K562 (cell line): ENCODE measurements at regions not wholly inside any gene's neighbourhood (a gene's known extent, or its start where the extent isn't known, plus 50 kb on each side); places are given as distances from the start of the nearest gene placed in this dataset.

Experiments used
- ATAC-seq: fragments of 200-7000 bp; cut with Tn5 transposase; 3 replicates; pipeline ENCODE4 v1.9.1; 2020; ENCODE audit warnings: moderate library complexity
- BruUV-seq: library from RNA; stranded (reverse); fragments of 400-500 nt; replicated peaks from 2 replicates; lab custom pipeline; 2021; lab: Mats Ljungman, UMichigan
- CTCF ChIA-PET: fragments of 300-600 bp; formaldehyde crosslinking; extraction: SDS; loops from one replicate; lab custom pipeline; 2021; ENCODE audit warnings: low intra/inter-chr PET ratio; lab: Yijun Ruan, JAX
- POLR2A ChIA-PET: fragments of 300-600, 350-650 bp; sonication (Branson Sonifier 250); formaldehyde crosslinking; extraction: SDS; loops from one replicate; lab custom pipeline; 2021; ENCODE audit warnings: antibody characterized with exemption, inconsistent platforms; lab: Yijun Ruan, JAX
- DNase-seq, 4 experiments: peaks; one replicate each; pipeline versions ENCODE4 v3.0.0 to v3.0.0-alpha.2; 2011 to 2018; ENCODE audit warnings: low spot score in 3 of 4, mixed read lengths in 3 of 4; ENCODE audit errors: extremely low read depth in 1 of 4
- FAIRE-seq: peaks from 2 replicates; lab custom pipeline; 2011; peaks lifted over from hg19 to GRCh38; lab: Jason Lieb, UNC
- H2AFZ ChIP-seq: 2 replicates; pipeline ENCODE4 v1.6.0; 2011; ENCODE audit warnings: low read depth, low read length, control low read depth, inconsistent platforms
- H3K27ac ChIP-seq: fragments of 200-600 bp; 3 replicates; pipeline ENCODE4 v1.8.0; 2011; ENCODE audit warnings: low read depth, mild to moderate bottlenecking, control low read depth, inconsistent platforms, low read length, moderate library complexity, mixed read lengths; ENCODE audit errors: extremely low read depth
- H3K27me3 ChIP-seq, 2 experiments: fragments of 300-600 bp in 1 of 2; 2 replicates in 1 of 2; 3 replicates in 1 of 2; pipeline versions ENCODE4 v1.6.0 to v1.8.0; 2011; ENCODE audit warnings: inconsistent platforms in 2 of 2, low read length in 2 of 2, mild to moderate bottlenecking in 1 of 2, mixed read lengths in 1 of 2, moderate library complexity in 1 of 2; ENCODE audit not compliant: control insufficient read depth in 2 of 2, insufficient read depth in 2 of 2
- H3K36me3 ChIP-seq: fragments of 300-600 bp; 3 replicates; pipeline ENCODE4 v1.8.0; 2011; ENCODE audit warnings: mild to moderate bottlenecking, low read length, inconsistent platforms; ENCODE audit not compliant: control insufficient read depth, insufficient read depth
- H3K4me1 ChIP-seq, 2 experiments: fragments of 200-600 bp in 1 of 2; replicated peaks in 1 of 2; 2 replicates in 1 of 2; 3 replicates in 1 of 2; pipeline versions ENCODE4 v1.5.1 to v1.8.0; 2011; ENCODE audit warnings: inconsistent platforms in 2 of 2, low read length in 2 of 2, mild to moderate bottlenecking in 1 of 2, mixed read lengths in 1 of 2, moderate library complexity in 1 of 2; ENCODE audit not compliant: control insufficient read depth in 2 of 2, insufficient read depth in 2 of 2
- H3K4me2 ChIP-seq: 2 replicates; pipeline ENCODE4 v1.6.1; 2011; ENCODE audit warnings: low read length, control low read depth, inconsistent platforms, mixed read lengths; ENCODE audit not compliant: insufficient read depth
- H3K4me3 ChIP-seq: fragments of 200-600 bp; sonication (generic), shearing (Covaris generic); 2 replicates; pipeline ENCODE4 v1.5.1; 2016; ENCODE audit warnings: control low read depth, inconsistent platforms
- H3K79me2 ChIP-seq: fragments of 200-600 bp; 3 replicates; pipeline ENCODE4 v1.8.0; 2011; ENCODE audit warnings: low read length, inconsistent platforms; ENCODE audit not compliant: control insufficient read depth, insufficient read depth
- H3K9ac ChIP-seq, 2 experiments: 2 replicates each; pipeline versions ENCODE4 v1.6.0 to v1.6.1; 2011; ENCODE audit warnings: low read depth in 2 of 2, low read length in 2 of 2, control low read depth in 1 of 2, inconsistent platforms in 1 of 2, mild to moderate bottlenecking in 1 of 2, mixed read lengths in 1 of 2; ENCODE audit not compliant: insufficient read depth in 1 of 2
- H3K9me1 ChIP-seq: one replicate; pipeline ENCODE4 v1.6.0; 2011; ENCODE audit warnings: inconsistent platforms, mild to moderate bottlenecking, low read length, moderate library complexity; ENCODE audit not compliant: control insufficient read depth, insufficient read depth
- H3K9me3 ChIP-seq: replicated peaks from 2 replicates; pipeline ENCODE4 v1.5.1; 2011; ENCODE audit warnings: low read depth, low read length, inconsistent platforms; ENCODE audit not compliant: control insufficient read depth, insufficient read depth
- H4K20me1 ChIP-seq: replicated peaks from 2 replicates; pipeline ENCODE4 v1.6.1; 2011; ENCODE audit warnings: low read length, inconsistent platforms, mixed read lengths; ENCODE audit not compliant: control insufficient read depth, insufficient read depth
- CREB1 ChIP-seq, 2 experiments: sonication (generic) in 1 of 2; formaldehyde crosslinking in 1 of 2; IDR thresholded peaks; 2 replicates each; pipeline versions ENCODE4 v1.6.1 to v1.8.0; 2012 to 2022; ENCODE audit warnings: inconsistent platforms in 1 of 2, mild to moderate bottlenecking in 1 of 2, missing genetic modification reagents in 1 of 2, moderate library complexity in 1 of 2
- DDX20 ChIP-seq: fragments of 450-650 bp; IDR thresholded peaks from 2 replicates; pipeline ENCODE4 v1.6.1; 2016; ENCODE audit warnings: missing genetic modification characterization, low read depth, mild to moderate bottlenecking, missing compliant biosample characterization, moderate library complexity
- EGR1 ChIP-seq: fragments of 450-650 bp; conservative IDR thresholded peaks from 2 replicates; pipeline ENCODE4 v1.6.1; 2017; ENCODE audit warnings: mild to moderate bottlenecking
- EHMT2 ChIP-seq: fragments of 450-650 bp; IDR thresholded peaks from 2 replicates; pipeline ENCODE4 v1.6.1; 2018; ENCODE audit warnings: antibody characterized with exemption
- ELF1 ChIP-seq: fragments of 200-800 bp; sonication (Bioruptor generic); IDR thresholded peaks from 2 replicates; pipeline ENCODE4 v1.6.1; 2016; ENCODE audit warnings: missing genetic modification characterization, missing compliant biosample characterization
- NFIX ChIP-seq: fragments of 250-450 bp; sonication (Bioruptor Pico); IDR thresholded peaks from 2 replicates; pipeline ENCODE4 v1.4.0; 2020; ENCODE audit warnings: low read depth, mild to moderate bottlenecking, moderate library complexity
- NR2C2 ChIP-seq, 2 experiments: fragments of 200-800 bp in 1 of 2; sonication (Bioruptor generic) in 1 of 2; sonication (generic) in 1 of 2; formaldehyde crosslinking in 1 of 2; IDR thresholded peaks; 2 replicates each; pipeline versions ENCODE4 v1.6.1 to v1.8.0; 2016 to 2022; ENCODE audit warnings: mild to moderate bottlenecking in 1 of 2, missing compliant biosample characterization in 1 of 2, missing genetic modification characterization in 1 of 2, missing genetic modification reagents in 1 of 2
- PHTF2 ChIP-seq: fragments of 250-450 bp; sonication (Bioruptor Pico); IDR thresholded peaks from 2 replicates; pipeline ENCODE4 v1.5.0; 2021; ENCODE audit warnings: mild to moderate bottlenecking
- PYGO2 ChIP-seq: fragments of 450-650 bp; IDR thresholded peaks from 2 replicates; pipeline ENCODE4 v1.6.1; 2016; ENCODE audit warnings: mild to moderate bottlenecking, missing genetic modification characterization, moderate library complexity, missing compliant biosample characterization
- SAFB2 ChIP-seq: fragments of 200-400 bp; formaldehyde crosslinking; IDR thresholded peaks from 2 replicates; pipeline ENCODE4 v1.6.1; 2018; ENCODE audit warnings: borderline replicate concordance, low read length, low read depth, moderate library complexity; ENCODE audit not compliant: severe bottlenecking
- TAF9B ChIP-seq: fragments of 450-650 bp; IDR thresholded peaks from 2 replicates; pipeline ENCODE4 v1.6.1; 2018; ENCODE audit warnings: mild to moderate bottlenecking; ENCODE audit not compliant: partially characterized antibody
- TBP ChIP-seq: optimal IDR thresholded peaks from 2 replicates; pipeline ENCODE3; 2011; ENCODE audit warnings: low read depth, low read length, improper control_type of control experiment
- YBX1 ChIP-seq: fragments of 450-650 bp; IDR thresholded peaks from 2 replicates; pipeline ENCODE4 v1.7.1; 2016; ENCODE audit warnings: mild to moderate bottlenecking
- ZNF76 ChIP-seq: fragments of 250-450 bp; sonication (Bioruptor Pico); IDR thresholded peaks from 2 replicates; pipeline ENCODE4 v1.4.0; 2020; ENCODE audit warnings: mild to moderate bottlenecking, moderate library complexity, borderline replicate concordance
- ZNF830 ChIP-seq: fragments of 250-450 bp; sonication (Bioruptor Pico); IDR thresholded peaks from 2 replicates; pipeline ENCODE4 v1.5.0; 2021; ENCODE audit warnings: mild to moderate bottlenecking
- WGBS: fragments of 100-300 bp; shearing (Covaris generic); methylation state at CpG from one replicate; pipeline ENCODE4 v1.1.6; 2016; ENCODE audit warnings: low coverage, mixed read lengths; ENCODE audit not compliant: insufficient coverage; ENCODE audit errors: missing lambda C conversion rate; 5-methylcytosine and 5-hydroxymethylcytosine counted together
- in situ Hi-C: fragments of 300-500 bp; cut with MboI; formaldehyde crosslinking; loops from 4 replicates; pipeline ENCODE4 v1.15.0; 2018; ENCODE audit warnings: inconsistent platforms, mixed read lengths
- intact Hi-C: fragments of 100-400 bp; cut with micrococcal nuclease; formaldehyde crosslinking; loops from 2 replicates; pipeline ENCODE4 v1.14.2; 2022
- TF ChIP-seq, protein P1 (sequence below), 2 experiments: fragments of 450-650 bp in 1 of 2; IDR thresholded peaks; 2 replicates each; pipeline ENCODE4 v1.6.1; 2011 to 2017; ENCODE audit warnings: low read depth in 2 of 2, antibody characterized with exemption in 1 of 2, borderline replicate concordance in 1 of 2, low read length in 1 of 2, mild to moderate bottlenecking in 1 of 2, mixed read lengths in 1 of 2; ENCODE audit not compliant: control insufficient read depth in 1 of 2
- TF ChIP-seq, protein P2 (sequence below), 2 experiments: fragments of 450-650 bp in 1 of 2; sonication (generic) in 1 of 2; formaldehyde crosslinking in 1 of 2; IDR thresholded peaks in 1 of 2; conservative IDR thresholded peaks in 1 of 2; 2 replicates each; pipeline versions ENCODE4 v1.6.1 to v1.8.1; 2016 to 2023; ENCODE audit warnings: mild to moderate bottlenecking in 2 of 2, moderate library complexity in 2 of 2, inconsistent platforms in 1 of 2, missing genetic modification reagents in 1 of 2

- no peak for TF ChIP-seq EHMT2
- TF ChIP-seq CREB1 (IDR thresholded peaks at IDR 0.05), result no peak
- no peak for TF ChIP-seq CREB1 (CRISPR knock-in tag; IDR thresholded peaks at IDR 0.05)
- TF ChIP-seq PYGO2 (tag), result no peak
- TF ChIP-seq NFIX (CRISPR knock-in tag), result no peak
- TF ChIP-seq, protein P1, sequence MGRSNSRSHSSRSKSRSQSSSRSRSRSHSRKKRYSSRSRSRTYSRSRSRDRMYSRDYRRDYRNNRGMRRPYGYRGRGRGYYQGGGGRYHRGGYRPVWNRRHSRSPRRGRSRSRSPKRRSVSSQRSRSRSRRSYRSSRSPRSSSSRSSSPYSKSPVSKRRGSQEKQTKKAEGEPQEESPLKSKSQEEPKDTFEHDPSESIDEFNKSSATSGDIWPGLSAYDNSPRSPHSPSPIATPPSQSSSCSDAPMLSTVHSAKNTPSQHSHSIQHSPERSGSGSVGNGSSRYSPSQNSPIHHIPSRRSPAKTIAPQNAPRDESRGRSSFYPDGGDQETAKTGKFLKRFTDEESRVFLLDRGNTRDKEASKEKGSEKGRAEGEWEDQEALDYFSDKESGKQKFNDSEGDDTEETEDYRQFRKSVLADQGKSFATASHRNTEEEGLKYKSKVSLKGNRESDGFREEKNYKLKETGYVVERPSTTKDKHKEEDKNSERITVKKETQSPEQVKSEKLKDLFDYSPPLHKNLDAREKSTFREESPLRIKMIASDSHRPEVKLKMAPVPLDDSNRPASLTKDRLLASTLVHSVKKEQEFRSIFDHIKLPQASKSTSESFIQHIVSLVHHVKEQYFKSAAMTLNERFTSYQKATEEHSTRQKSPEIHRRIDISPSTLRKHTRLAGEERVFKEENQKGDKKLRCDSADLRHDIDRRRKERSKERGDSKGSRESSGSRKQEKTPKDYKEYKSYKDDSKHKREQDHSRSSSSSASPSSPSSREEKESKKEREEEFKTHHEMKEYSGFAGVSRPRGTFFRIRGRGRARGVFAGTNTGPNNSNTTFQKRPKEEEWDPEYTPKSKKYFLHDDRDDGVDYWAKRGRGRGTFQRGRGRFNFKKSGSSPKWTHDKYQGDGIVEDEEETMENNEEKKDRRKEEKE (IDR thresholded peaks at IDR 0.05; ENCODE audit: borderline replicate concordance in 1 of 2, control insufficient read depth in 1 of 2, low read depth in 2 of 2, low read length in 1 of 2), result no peak
- no peak for TF ChIP-seq DDX20
- no peak for TF ChIP-seq ELF1 (tag)
- no peak for TF ChIP-seq ZNF830 (CRISPR knock-in tag)
- TF ChIP-seq EGR1, result no peak
- TF ChIP-seq SAFB2, result no peak
- TF ChIP-seq ZNF76 (CRISPR knock-in tag), result no peak
- no peak for TF ChIP-seq TBP
- no peak for TF ChIP-seq TAF9B
- no peak for TF ChIP-seq YBX1
- no peak for TF ChIP-seq PHTF2
- TF ChIP-seq NR2C2 (CRISPR knock-in tag; IDR thresholded peaks at IDR 0.05), result no peak
- no peak for TF ChIP-seq NR2C2 (tag; IDR thresholded peaks at IDR 0.05)
- TF ChIP-seq, protein P2, sequence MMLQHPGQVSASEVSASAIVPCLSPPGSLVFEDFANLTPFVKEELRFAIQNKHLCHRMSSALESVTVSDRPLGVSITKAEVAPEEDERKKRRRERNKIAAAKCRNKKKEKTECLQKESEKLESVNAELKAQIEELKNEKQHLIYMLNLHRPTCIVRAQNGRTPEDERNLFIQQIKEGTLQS (IDR thresholded peaks at IDR 0.05), result no peak
- TF ChIP-seq, protein P2 (CRISPR knock-in tag; conservative IDR thresholded peaks at IDR 0.05), result no peak
- H3K9me3 ChIP-seq, result no peaks in the 10 kb centered on the region
- H3K4me3 ChIP-seq, result no peak overlapping the region
- H3K4me1 ChIP-seq, result no peaks in the 10 kb centered on the region
- CTCF ChIA-PET, result no interaction called here
- no peak overlapping the region for H3K27ac ChIP-seq
- no peak overlapping the region for H3K9ac ChIP-seq
- no peak for FAIRE-seq
- in situ Hi-C loops (no loop called here), intact Hi-C loops (no loop called here)
- no peaks in the 10 kb centered on the region for H3K36me3 ChIP-seq
- H3K9me1 ChIP-seq, result no peaks in the 10 kb centered on the region
- H3K4me2 ChIP-seq, result no peak overlapping the region
- BruUV-seq, result no TSS peak
- H4K20me1 ChIP-seq, result no peaks in the 10 kb centered on the region
- no peak overlapping the region for H2AFZ ChIP-seq
- no peaks in the 10 kb centered on the region for H3K79me2 ChIP-seq
- H3K27me3 ChIP-seq, result no peaks in the 10 kb centered on the region
- DNase-seq, result no peak
- POLR2A ChIA-PET, result no interaction called here
- 3% methylated on average over 3 of the region's 4 CpGs for WGBS
- ATAC-seq, result no peak
Measured at GRCh38 chr13:72253754-72254153, 386.8 kb upstream of the DACH1 start.
